HG02763 (cell line): ENCODE measurements at regions not wholly inside any gene's neighbourhood (a gene's known extent, or its start where the extent isn't known, plus 50 kb on each side); places are given as distances from the start of the nearest gene placed in this dataset.
"Not testable (repeated sequence)": the region's sequence is repeated elsewhere in the genome, so short reads cannot be mapped to it uniquely, and the experiment has no call there.

ENCODE experiments used
- ATAC-seq: cut with Tn5 transposase; IDR thresholded peaks from one replicate; pipeline ENCODE4 v1.9.1; 2021; ENCODE audit warnings: mild to moderate bottlenecking, moderate library complexity; ENCODE audit not compliant: unreplicated experiment

- ATAC-seq, result no peak
Observed at GRCh38 chr13:83825676-83826075, 56.6 kb downstream of the SLITRK1 start.

GRCh38 chr13:83824560-83824959 lies 57.7 kb downstream of the SLITRK1 start:
- ATAC-seq, result no peak

DNA sequence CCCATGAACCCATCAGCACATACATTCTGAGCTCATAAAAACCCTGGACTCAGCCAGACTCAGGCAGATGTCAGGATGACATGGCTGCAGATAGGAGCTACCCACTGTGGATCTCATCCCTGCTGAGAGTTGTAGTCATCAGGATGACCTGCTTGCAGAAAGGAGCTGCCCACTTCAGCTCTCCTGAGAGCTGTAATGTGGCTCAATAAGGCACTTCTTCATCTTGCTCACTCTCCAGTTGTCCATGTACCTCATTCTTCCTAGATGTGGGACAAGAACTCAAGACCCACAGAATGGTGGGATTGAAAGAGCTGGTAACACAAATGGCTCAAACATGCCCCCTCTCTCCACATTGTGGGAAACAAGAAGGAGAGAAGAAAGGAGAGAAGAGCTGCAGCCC lies 58.2 kb downstream of the SLITRK1 start:
- ATAC-seq, result no peak

GRCh38 chr13:83819611-83820010 lies 62.7 kb downstream of the SLITRK1 start:
- no peak for ATAC-seq

DNA sequence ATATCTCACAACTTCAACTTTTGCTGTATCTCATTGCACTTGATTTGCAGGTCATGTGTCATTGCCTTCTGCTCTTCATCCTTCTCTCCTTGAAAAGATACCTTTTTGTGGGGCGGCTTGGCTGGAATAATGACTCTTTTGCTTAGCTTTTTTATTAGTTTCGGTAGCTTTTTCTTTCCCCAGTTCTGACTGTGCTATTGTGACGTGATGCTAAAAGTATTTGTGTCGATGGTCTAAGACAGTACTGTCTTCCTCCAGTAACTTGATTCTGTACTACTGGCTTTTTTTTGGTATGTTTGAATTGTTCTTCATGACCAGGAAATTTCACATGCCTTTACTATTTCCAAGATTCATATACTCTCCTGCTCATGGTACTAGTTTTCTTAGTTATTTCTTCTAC lies 63.1 kb downstream of the SLITRK1 start:
- no peak for ATAC-seq

DNA sequence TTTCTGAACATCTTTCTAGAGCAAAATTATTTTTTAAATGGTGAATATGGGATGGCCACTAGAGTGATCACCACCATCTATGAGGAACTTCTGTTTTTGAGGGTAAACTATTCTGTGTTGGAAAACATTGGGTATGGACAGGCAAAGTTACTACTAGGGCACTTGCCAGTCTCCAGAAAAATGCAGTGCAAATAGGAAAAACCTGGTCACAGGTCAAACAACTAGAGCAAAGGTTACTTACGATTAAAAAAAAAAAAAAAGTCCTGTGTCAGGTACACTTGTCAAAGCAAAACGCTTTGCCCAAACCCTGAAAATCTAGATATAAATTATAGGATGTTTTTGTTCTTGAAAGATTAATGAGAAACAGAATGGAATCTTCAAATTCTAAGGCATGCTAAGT lies 66.2 kb downstream of the SLITRK1 start:
- ATAC-seq, result no peak

- no peak for ATAC-seq
Observed at GRCh38 chr13:83815598-83815997, 66.7 kb downstream of the SLITRK1 start.

GRCh38 chr13:83810136-83810535 lies 72.1 kb downstream of the SLITRK1 start:
- ATAC-seq, result no peak

DNA sequence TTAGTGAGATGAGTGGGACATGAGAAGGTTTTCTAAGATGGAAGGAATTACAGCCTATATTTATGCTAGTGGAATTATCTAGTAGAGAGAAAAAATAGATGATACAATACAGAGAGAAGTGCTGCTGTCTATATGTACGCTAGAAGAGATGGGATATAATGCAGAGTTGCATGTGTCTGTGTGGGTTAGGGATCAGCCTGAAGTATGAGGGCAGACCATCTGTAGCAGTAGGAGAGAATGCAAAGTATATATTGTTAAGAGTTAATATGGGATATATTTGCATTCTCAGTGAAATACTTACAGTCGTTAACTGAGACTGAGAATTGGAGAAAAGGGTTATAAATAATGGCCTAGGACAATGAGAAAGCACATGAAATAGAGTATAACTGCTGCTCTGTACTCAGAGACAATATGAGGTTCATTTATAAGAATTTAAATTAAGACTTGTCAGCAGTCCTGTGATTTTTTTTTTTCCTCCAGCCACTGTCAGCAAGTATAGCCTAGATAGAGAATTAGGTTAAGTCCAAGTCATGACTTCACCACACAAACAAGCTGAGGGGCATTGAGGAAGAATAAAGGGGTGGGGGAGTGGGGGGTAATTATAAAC lies 77.8 kb downstream of the SLITRK1 start:
- ATAC-seq, result no peak

DNA sequence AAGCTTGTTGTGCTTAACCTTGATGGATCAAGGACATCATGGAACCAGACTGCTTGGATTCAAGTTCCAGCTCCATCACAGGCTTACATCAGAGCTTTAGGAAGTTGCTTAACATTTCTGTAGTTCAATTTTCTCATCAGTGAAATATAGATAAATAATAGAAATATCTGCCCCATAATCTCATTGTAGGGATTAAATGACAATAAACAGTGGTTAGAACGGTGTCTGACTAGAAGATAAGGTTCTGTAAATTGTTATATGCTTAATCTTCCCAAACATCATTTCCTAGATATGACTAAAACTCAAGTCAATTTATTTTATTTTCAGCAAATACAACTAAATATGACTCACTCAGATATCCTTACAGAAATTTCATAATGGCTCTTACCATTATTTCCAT lies 83.5 kb downstream of the SLITRK1 start:
- no peak for ATAC-seq

DNA sequence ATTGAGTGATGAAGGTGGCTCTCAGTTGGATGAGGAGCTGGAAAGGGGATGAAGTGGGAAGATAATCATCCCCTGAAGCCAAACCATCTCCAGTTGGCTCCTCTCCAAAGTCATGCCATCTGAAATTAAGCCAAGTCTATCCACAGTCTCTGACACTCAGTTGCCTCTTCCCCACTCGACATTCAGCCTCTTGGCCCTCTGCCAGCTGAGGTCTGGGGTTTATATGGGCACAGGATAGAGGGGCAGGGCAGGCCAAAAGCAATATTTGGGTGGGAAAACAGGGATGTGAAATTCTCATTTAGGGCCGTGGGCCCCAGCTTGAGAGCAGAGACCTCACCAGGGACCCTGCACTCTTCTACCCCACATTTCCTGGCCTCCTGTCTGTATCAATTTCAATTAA lies 85.9 kb downstream of the SLITRK1 start:
- ATAC-seq, result no peak

- no peak for ATAC-seq
Observed at GRCh38 chr13:83794583-83794982, 87.7 kb downstream of the SLITRK1 start.

DNA sequence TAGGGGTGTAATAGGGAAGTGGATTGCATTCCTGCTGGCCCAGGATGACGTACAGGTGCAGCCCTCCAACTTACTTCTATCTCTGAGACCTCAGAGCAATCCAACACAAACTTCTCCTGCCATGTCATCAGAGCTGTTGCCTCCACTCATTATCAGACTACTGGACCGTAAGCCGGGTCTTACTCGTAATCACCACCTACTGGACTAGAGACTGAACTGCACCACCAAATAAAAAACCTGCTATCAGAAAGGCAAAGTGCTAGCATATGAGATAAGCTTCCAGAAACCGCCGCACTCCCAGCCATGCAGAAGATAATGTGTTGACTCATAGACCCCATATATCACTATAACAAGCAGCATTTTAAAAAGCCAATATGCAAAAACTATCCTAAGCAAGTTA lies 102.0 kb downstream of the SLITRK1 start:
- ATAC-seq, result no peak

- ATAC-seq, result no peak
Observed at GRCh38 chr13:83773961-83774360, 108.3 kb downstream of the SLITRK1 start.

- no peak for ATAC-seq
Observed at GRCh38 chr13:83765796-83766195, 116.5 kb downstream of the SLITRK1 start.

DNA sequence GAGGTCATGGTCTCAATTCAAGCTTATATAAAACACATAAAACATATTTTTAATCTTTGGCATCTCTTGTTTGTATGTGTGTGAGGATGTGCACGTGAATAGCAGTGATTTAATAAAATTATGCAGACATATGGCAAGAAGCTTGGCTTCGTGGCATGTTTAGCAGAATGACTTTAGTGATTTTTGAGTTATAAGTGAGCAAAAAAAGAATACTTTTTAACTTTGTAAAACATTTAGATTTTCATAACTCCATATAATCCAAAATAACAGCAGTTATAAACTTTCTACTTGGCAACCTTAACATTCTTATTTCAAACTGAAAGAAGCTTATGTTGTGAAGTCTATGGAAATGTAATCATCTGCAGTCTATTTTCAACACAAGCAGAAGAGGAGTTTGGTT lies 120.6 kb downstream of the SLITRK1 start:
- no peak for ATAC-seq

DNA sequence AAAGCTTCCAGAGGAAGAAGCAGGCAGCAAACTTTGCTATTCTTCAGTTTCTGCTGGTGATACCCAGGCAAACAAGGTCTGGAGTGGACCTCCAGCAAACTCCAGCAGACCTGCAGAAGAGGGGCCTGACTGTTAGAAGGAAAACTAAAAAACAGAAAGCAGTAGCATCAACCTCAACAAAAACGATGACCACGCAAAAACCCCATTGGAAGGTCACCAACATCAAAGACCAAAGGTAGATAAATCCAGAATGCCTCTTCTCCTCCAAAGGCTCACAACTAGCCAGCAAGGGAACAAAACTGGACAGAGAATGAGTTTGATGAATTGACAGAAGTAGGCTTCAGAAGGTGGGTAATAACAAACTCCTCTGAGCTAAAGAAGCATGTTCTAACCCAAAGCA lies 127.1 kb downstream of the SLITRK1 start:
- ATAC-seq, result not testable (repeated sequence)

GRCh38 chr13:83753912-83754624 lies 128.2 kb downstream of the SLITRK1 start:
- ATAC-seq, result no peak

- no peak for ATAC-seq
Observed at GRCh38 chr13:83752141-83752540, 130.1 kb downstream of the SLITRK1 start.

DNA sequence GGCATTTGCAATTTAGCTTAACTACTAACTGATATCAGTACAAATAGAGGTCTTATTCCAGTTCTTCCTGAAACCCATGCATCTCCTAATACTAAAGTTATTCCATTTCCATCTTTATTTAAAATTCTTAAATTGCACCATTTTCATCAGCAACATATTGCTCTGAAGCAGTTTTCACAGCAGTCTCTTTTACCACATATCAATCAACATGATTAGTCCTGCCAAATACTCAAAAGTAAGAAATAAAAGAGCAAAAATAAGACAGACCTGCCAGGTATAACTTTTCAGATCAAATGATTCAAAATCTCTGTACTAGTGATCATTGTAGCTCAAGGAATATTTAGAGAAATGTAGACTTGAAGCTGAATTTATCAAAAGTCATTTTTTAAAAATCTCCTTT lies 141.7 kb downstream of the SLITRK1 start:
- ATAC-seq, result no peak

- ATAC-seq, result no peak
Observed at GRCh38 chr13:83738407-83738806, 143.9 kb downstream of the SLITRK1 start.

DNA sequence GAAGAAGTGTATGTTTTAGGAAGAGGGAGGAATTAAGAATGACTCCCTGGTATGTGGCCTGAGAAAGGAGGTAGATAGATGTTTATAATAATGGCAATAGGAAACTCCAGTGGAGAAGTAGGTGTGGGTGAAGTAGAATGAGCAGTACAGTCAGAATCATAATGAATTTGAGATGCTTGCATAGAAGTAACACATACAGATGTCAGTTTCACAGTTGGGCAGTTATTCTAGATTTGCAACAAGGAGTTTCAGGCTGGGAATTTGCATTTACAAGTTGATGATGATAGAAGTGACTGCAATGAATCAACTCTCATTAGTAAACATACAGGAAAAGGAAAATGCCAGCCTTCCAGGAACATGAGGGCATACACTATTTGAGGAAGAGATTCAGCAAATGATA lies 149.0 kb downstream of the SLITRK1 start:
- no peak for ATAC-seq

GRCh38 chr13:83732755-83733154 lies 149.5 kb downstream of the SLITRK1 start:
- no peak for ATAC-seq
